Activated CD8-positive, alpha-beta T cell treated with anti-CD3 and anti-CD28 coated beads for 36 hours (primary cell): ENCODE measurements at regions not wholly inside any gene's neighbourhood (a gene's known extent, or its start where the extent isn't known, plus 50 kb on each side); places are given as distances from the start of the nearest gene placed in this dataset.

Experiments
- ATAC-seq: fragments of 200-7000 bp; cut with Tn5 transposase; one replicate; pipeline ENCODE4 v1.10.0; 2021; ENCODE audit warnings: mild to moderate bottlenecking, moderate library complexity
- CTCF ChIA-PET: fragments of 350-600 bp; sonication (Branson Sonifier 250); formaldehyde crosslinking; loops from one replicate; lab custom pipeline; 2021; ENCODE audit warnings: antibody characterized with exemption; lab: Charles Lee
- POLR2A ChIA-PET: fragments of 350-600 bp; sonication (Branson Sonifier 250); formaldehyde crosslinking; loops from one replicate; lab custom pipeline; 2021; ENCODE audit warnings: antibody characterized with exemption; lab: Charles Lee
- DNase-seq: peaks from one replicate; pipeline ENCODE4 v3.0.0-alpha.2; 2020
- H3K27ac Mint-ChIP-seq: one replicate; pipeline ENCODE4 v1.8.0; 2021; ENCODE audit warnings: mild to moderate bottlenecking, mixed read lengths
- H3K27me3 Mint-ChIP-seq: one replicate; pipeline ENCODE4 v1.8.0; 2021; ENCODE audit warnings: mixed read lengths
- H3K36me3 Mint-ChIP-seq: one replicate; pipeline ENCODE4 v1.8.0; 2021; ENCODE audit warnings: low read depth, mixed read lengths
- H3K4me1 Mint-ChIP-seq: one replicate; pipeline ENCODE4 v1.8.0; 2021; ENCODE audit warnings: low read depth, mixed read lengths
- H3K4me3 Mint-ChIP-seq: one replicate; pipeline ENCODE4 v1.8.0; 2021; ENCODE audit warnings: mild to moderate bottlenecking, moderate library complexity, mixed read lengths
- H3K9me3 Mint-ChIP-seq: one replicate; pipeline ENCODE4 v1.8.0; 2021; ENCODE audit warnings: mixed read lengths
- CTCF ChIP-seq: fragments of 200-600 bp; IDR thresholded peaks from one replicate; pipeline ENCODE4 v1.8.0; 2022; ENCODE audit warnings: antibody characterized with exemption, mild to moderate bottlenecking
- intact Hi-C: fragments of 100-400 bp; cut with micrococcal nuclease; formaldehyde crosslinking; loops from one replicate; pipeline ENCODE4 v1.10.0; 2022

- Mint-ChIP-seq H3K9me3 (no peaks in the 10 kb centered on the region), H3K27ac (no peak overlapping the region), H3K27me3 (peaks cover 10% of the 10 kb centered on the region), H3K36me3 (no peaks in the 10 kb centered on the region), H3K4me3 (no peak overlapping the region), H3K4me1 (no peaks in the 10 kb centered on the region)
- TF ChIP-seq CTCF, result no peak
- DNase-seq (no peak), ATAC-seq (no peak)
- ChIA-PET CTCF (interaction anchor here (0.6 to 1.1 kb wide), 3 partner anchors 8 to 926 kb away, joined by 3 read pairs; no protein-coding TSS in a partner anchor), POLR2A (no interaction called here)
- intact Hi-C loops, result no loop called here
These were observed 270.4 kb upstream of the PRKCQ start for GRCh38 chr10:6850452-6850851.

DNA sequence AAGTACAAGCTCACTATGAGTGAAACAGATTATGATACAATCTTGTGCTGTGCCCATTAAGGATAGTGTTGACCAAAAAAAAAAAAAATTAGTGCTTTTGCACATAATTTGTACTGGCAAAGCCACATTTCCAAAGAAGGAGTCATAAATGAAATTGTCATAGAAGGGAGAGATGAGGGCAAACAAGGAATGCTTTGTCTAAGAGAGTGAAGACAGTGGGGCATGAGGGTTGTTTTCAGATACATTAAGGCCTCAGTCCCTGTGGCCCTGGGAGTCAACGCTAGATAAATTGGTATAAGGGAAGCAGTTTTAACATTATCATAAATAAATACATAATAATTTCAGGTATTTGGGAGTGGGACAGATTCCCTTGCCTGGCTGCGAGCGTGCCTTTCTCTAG, 267.5 kb upstream of the PRKCQ start:
- Mint-ChIP-seq H3K4me3 (no peak overlapping the region), H3K27me3 (peaks cover 6% of the 10 kb centered on the region), H3K36me3 (no peaks in the 10 kb centered on the region), H3K9me3 (no peaks in the 10 kb centered on the region), H3K4me1 (no peaks in the 10 kb centered on the region), H3K27ac (no peak overlapping the region)
- ChIA-PET CTCF (no interaction called here), POLR2A (no interaction called here)
- DNase-seq (no peak), ATAC-seq (no peak)
- no peak for TF ChIP-seq CTCF
- intact Hi-C loops, result no loop called here

GRCh38 chr10:6843894-6844650, 264.0 kb upstream of the PRKCQ start:
- peaks cover 6% of the 10 kb centered on the region for H3K27me3 Mint-ChIP-seq
- peaks cover 9% of the 10 kb centered on the region for H3K4me1 Mint-ChIP-seq
- no peak for TF ChIP-seq CTCF
- no peaks in the 10 kb centered on the region for H3K9me3 Mint-ChIP-seq
- no peak for ATAC-seq
- H3K36me3 Mint-ChIP-seq, result no peaks in the 10 kb centered on the region
- POLR2A ChIA-PET, result no interaction called here
- no peak for DNase-seq
- no peak overlapping the region for H3K27ac Mint-ChIP-seq
- no peak overlapping the region for H3K4me3 Mint-ChIP-seq
- intact Hi-C loops, result no loop called here
- CTCF ChIA-PET, result interaction anchor here (0.6 to 1.2 kb wide), 3 partner anchors 145 to 673 kb away, joined by 3 read pairs; no protein-coding TSS in a partner anchor

GRCh38 chr10:6843481-6843881, 263.4 kb upstream of the PRKCQ start:
- no peak overlapping the region for H3K4me3 Mint-ChIP-seq
- intact Hi-C loops, result no loop called here
- DNase-seq, result peak; percentile 33
- H3K27me3 Mint-ChIP-seq, result peaks cover 6% of the 10 kb centered on the region
- H3K9me3 Mint-ChIP-seq, result no peaks in the 10 kb centered on the region
- ChIA-PET POLR2A (no interaction called here), CTCF (interaction anchor here (0.6 to 1.2 kb wide), 3 partner anchors 146 to 673 kb away, joined by 3 read pairs; no protein-coding TSS in a partner anchor)
- peaks cover 9% of the 10 kb centered on the region for H3K4me1 Mint-ChIP-seq
- no peak overlapping the region for H3K27ac Mint-ChIP-seq
- TF ChIP-seq CTCF, result no peak
- no peaks in the 10 kb centered on the region for H3K36me3 Mint-ChIP-seq
- no peak for ATAC-seq

- Mint-ChIP-seq H3K4me1 (peaks cover 9% of the 10 kb centered on the region), H3K27me3 (peaks cover 6% of the 10 kb centered on the region), H3K9me3 (no peaks in the 10 kb centered on the region), H3K4me3 (no peak overlapping the region), H3K27ac (no peak overlapping the region), H3K36me3 (no peaks in the 10 kb centered on the region)
- ChIA-PET CTCF (interaction anchor here (1.1 to 1.2 kb wide), 2 partner anchors 8 to 844 kb away, joined by 3 read pairs; no protein-coding TSS in a partner anchor), POLR2A (no interaction called here)
- no peak for DNase-seq
- no peak for TF ChIP-seq CTCF
- intact Hi-C loops, result no loop called here
- ATAC-seq, result no peak
These were observed 262.6 kb upstream of the PRKCQ start for GRCh38 chr10:6842722-6843121.
